ENCODE measurements at regions not wholly inside any gene's neighbourhood (a gene's known extent, or its start where the extent isn't known, plus 50 kb on each side); places are given as distances from the start of the nearest gene placed in this dataset.

GRCh38 chr5:43772764-43773477, 169.9 kb downstream of the NNT start (continued):
- TF ChIP-seq REST (IDR thresholded peaks at IDR 0.05; ENCODE audit: borderline replicate concordance) (no peak), REST (CRISPR knock-in tag; IDR thresholded peaks at IDR 0.05; ENCODE audit: low read depth) (no peak), GTF2E2 (tag; IDR thresholded peaks at IDR 0.05) (peak; percentile 81; the same call in 1 of the 2 replicates), CHD4 (IDR thresholded peaks at IDR 0.05; ENCODE audit: insufficient read depth, insufficient replicate concordance, low read depth, low read length, poor library complexity, severe bottlenecking) (no peak), ZNF24 (IDR thresholded peaks at IDR 0.05) (no peak), RREB1 (CRISPR knock-in tag; IDR thresholded peaks at IDR 0.05) (0 out of 2 replicates have a peak, but pooled peaks have one; percentile 18), ZNF133 (CRISPR knock-in tag; IDR thresholded peaks at IDR 0.05) (no peak), TAF7 (tag; IDR thresholded peaks at IDR 0.05) (no peak), FOS (IDR thresholded peaks at IDR 0.05; ENCODE audit: extremely low read depth, insufficient read length) (no peak), GABPB1 (CRISPR knock-in tag; IDR thresholded peaks at IDR 0.05) (peak; percentile 64; the same call in 1 of the 2 replicates), NFE2 (IDR thresholded peaks at IDR 0.05; ENCODE audit: low read depth) (0 out of 2 replicates have a peak, but pooled peaks have one; percentile 2), TRIM24 (IDR thresholded peaks at IDR 0.05) (peak; percentile 89 to 96), FOXM1 (IDR thresholded peaks at IDR 0.05; ENCODE audit: low read depth) (no peak), FOXM1 (CRISPR knock-in tag; IDR thresholded peaks at IDR 0.05; ENCODE audit: low read depth) (no peak), ZNF217 (CRISPR knock-in tag; IDR thresholded peaks at IDR 0.05) (no peak), NBN (IDR thresholded peaks at IDR 0.05; ENCODE audit: low read depth) (no peak)
